Uterus (tissue), 2 donors: ENCODE measurements at regions not wholly inside any gene's neighbourhood (a gene's known extent, or its start where the extent isn't known, plus 50 kb on each side); places are given as distances from the start of the nearest gene placed in this dataset.

Source experiments
- POLR2A ChIP-seq, 2 donors: fragments of 450-650 bp; IDR thresholded peaks; one replicate each; pipeline ENCODE4 v1.6.1; 2016; ENCODE audit warnings: antibody characterized with exemption in 2 of 2, mild to moderate bottlenecking in 1 of 2, moderate library complexity in 1 of 2
- TF ChIP-seq, protein P1 (sequence below), 4 experiments: fragments of 200-600 bp in 2 of 4; fragments of 450-650 bp in 2 of 4; sonication (generic) in 2 of 4; IDR thresholded peaks; one replicate each; pipeline ENCODE4 v1.5.1; 2016 to 2019; ENCODE audit warnings: antibody characterized with exemption in 4 of 4, mild to moderate bottlenecking in 2 of 4, moderate library complexity in 1 of 4

DNA sequence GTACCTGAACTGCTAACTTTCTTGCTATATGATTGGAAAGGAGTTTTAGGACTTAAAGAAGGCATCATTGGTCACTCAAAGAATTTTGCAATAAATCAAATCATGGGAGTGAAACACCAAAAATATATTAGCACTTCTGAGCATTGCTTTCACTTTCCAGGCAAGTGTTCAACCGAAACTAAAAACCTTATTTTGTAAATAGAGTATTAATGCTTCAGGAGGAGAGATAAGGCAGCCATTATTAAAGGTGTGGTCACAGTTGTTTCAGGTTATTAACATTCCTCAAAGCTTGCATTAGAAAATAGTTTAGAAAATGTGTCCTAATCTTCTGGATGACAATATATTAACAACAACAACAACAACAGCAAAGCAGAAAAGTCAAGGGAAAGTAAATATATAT is 92.3 kb upstream of the TLL1 start:
- TF ChIP-seq, protein P1, sequence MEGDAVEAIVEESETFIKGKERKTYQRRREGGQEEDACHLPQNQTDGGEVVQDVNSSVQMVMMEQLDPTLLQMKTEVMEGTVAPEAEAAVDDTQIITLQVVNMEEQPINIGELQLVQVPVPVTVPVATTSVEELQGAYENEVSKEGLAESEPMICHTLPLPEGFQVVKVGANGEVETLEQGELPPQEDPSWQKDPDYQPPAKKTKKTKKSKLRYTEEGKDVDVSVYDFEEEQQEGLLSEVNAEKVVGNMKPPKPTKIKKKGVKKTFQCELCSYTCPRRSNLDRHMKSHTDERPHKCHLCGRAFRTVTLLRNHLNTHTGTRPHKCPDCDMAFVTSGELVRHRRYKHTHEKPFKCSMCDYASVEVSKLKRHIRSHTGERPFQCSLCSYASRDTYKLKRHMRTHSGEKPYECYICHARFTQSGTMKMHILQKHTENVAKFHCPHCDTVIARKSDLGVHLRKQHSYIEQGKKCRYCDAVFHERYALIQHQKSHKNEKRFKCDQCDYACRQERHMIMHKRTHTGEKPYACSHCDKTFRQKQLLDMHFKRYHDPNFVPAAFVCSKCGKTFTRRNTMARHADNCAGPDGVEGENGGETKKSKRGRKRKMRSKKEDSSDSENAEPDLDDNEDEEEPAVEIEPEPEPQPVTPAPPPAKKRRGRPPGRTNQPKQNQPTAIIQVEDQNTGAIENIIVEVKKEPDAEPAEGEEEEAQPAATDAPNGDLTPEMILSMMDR (IDR thresholded peaks at IDR 0.05) = no peak
- TF ChIP-seq POLR2A (IDR thresholded peaks at IDR 0.05) = no peak
